SU-DHL-6 (cell line): ENCODE measurements at regions not wholly inside any gene's neighbourhood (a gene's known extent, or its start where the extent isn't known, plus 50 kb on each side); places are given as distances from the start of the nearest gene placed in this dataset.

Source experiments
- H2AFZ ChIP-seq: fragments of 200-600 bp; sonication (generic); 2 replicates; pipeline ENCODE4 v1.6.1; 2014; ENCODE audit warnings: low read depth, mild to moderate bottlenecking, moderate library complexity, mixed read lengths, antibody characterized with exemption, low read length; ENCODE audit not compliant: severe bottlenecking
- H3F3A ChIP-seq: fragments of 200-600 bp; shearing (Covaris generic); 2 replicates; pipeline ENCODE4 v1.6.0; 2016; ENCODE audit warnings: antibody characterized with exemption, mild to moderate bottlenecking; ENCODE audit not compliant: insufficient read depth
- H3K27ac ChIP-seq: fragments of 200-600 bp; sonication (generic); 2 replicates; pipeline ENCODE4 v1.5.1; 2016; ENCODE audit warnings: low read depth, mild to moderate bottlenecking, low read length, moderate library complexity, mixed read lengths
- H3K27me3 ChIP-seq: fragments of 200-600 bp; sonication (generic), shearing (Covaris generic); 2 replicates; pipeline ENCODE4 v1.6.0; 2014; ENCODE audit warnings: mild to moderate bottlenecking, low read length
- H3K36me3 ChIP-seq: fragments of 200-600 bp; sonication (generic); 2 replicates; pipeline ENCODE4 v1.6.1; 2014; ENCODE audit warnings: mild to moderate bottlenecking, low read length, mixed read lengths
- H3K4me2 ChIP-seq: fragments of 300-600, 200-600 bp; shearing (Covaris generic), sonication (generic); 2 replicates; pipeline ENCODE4 v1.6.0; 2014; ENCODE audit warnings: low read length, low read depth, mild to moderate bottlenecking; ENCODE audit not compliant: poor library complexity, severe bottlenecking
- H3K4me3 ChIP-seq: fragments of 200-600 bp; sonication (generic); 2 replicates; pipeline ENCODE4 v1.5.1; 2014; ENCODE audit warnings: antibody characterized with exemption, low read length, mild to moderate bottlenecking, mixed read lengths; ENCODE audit not compliant: insufficient read depth, poor library complexity, severe bottlenecking
- H3K79me2 ChIP-seq: fragments of 200-600 bp; sonication (generic); 2 replicates; pipeline ENCODE4 v1.6.1; 2014; ENCODE audit warnings: mild to moderate bottlenecking, low read length, moderate library complexity; ENCODE audit not compliant: insufficient read depth
- H3K9ac ChIP-seq: fragments of 200-600 bp; sonication (generic); 2 replicates; pipeline ENCODE4 v1.7.0; 2014; ENCODE audit warnings: mild to moderate bottlenecking, low read length
- H3K9me2 ChIP-seq: fragments of 200-600 bp; sonication (generic); replicated peaks from 2 replicates; pipeline ENCODE4 v1.6.1; 2014; ENCODE audit warnings: low read length; ENCODE audit not compliant: insufficient read depth
- H3K9me3 ChIP-seq: fragments of 200-600 bp; sonication (generic); 2 replicates; pipeline ENCODE4 v1.6.1; 2014; ENCODE audit warnings: low read length, mixed read lengths; ENCODE audit not compliant: insufficient read depth
- H4K20me1 ChIP-seq: fragments of 200-600 bp; sonication (generic); 2 replicates; pipeline ENCODE4 v1.6.1; 2014; ENCODE audit warnings: low read depth, mild to moderate bottlenecking, antibody characterized with exemption, low read length, moderate library complexity, mixed read lengths
- CTCF ChIP-seq: fragments of 200-600 bp; sonication (generic); IDR thresholded peaks from one replicate; pipeline ENCODE4 v1.5.1; 2017; ENCODE audit warnings: antibody characterized with exemption, mild to moderate bottlenecking, low read length, moderate library complexity; ENCODE audit not compliant: insufficient read depth, poor library complexity, severe bottlenecking
- EZH2phosphoT487 ChIP-seq: fragments of 200-600 bp; sonication (generic), shearing (Covaris generic); conservative IDR thresholded peaks from 2 replicates; pipeline ENCODE4 v1.6.1; 2018; ENCODE audit warnings: mild to moderate bottlenecking, antibody characterized with exemption, low read length, moderate library complexity, mixed read lengths

- no peaks in the 10 kb centered on the region for H3K9me3 ChIP-seq
- no peak overlapping the region for H2AFZ ChIP-seq
- no peak overlapping the region for H3K4me3 ChIP-seq
- H3K9ac ChIP-seq, result no peak overlapping the region
- no peaks in the 10 kb centered on the region for H3K79me2 ChIP-seq
- no peaks in the 10 kb centered on the region for H3K27me3 ChIP-seq
- TF ChIP-seq EZH2phosphoT487, result no peak
- no peak for TF ChIP-seq CTCF
- H4K20me1 ChIP-seq, result no peaks in the 10 kb centered on the region
- H3K9me2 ChIP-seq, result no peaks in the 10 kb centered on the region
- no peaks in the 10 kb centered on the region for H3F3A ChIP-seq
- no peaks in the 10 kb centered on the region for H3K36me3 ChIP-seq
- no peak overlapping the region for H3K27ac ChIP-seq
- no peak overlapping the region for H3K4me2 ChIP-seq
Measured at GRCh38 chr4:33886356-33886755, 2358.0 kb downstream of the ARAP2 start.

- no peaks in the 10 kb centered on the region for H3F3A ChIP-seq
- H3K9me3 ChIP-seq, result no peaks in the 10 kb centered on the region
- H3K9ac ChIP-seq, result no peak overlapping the region
- no peaks in the 10 kb centered on the region for H4K20me1 ChIP-seq
- H3K27me3 ChIP-seq, result no peaks in the 10 kb centered on the region
- H3K36me3 ChIP-seq, result no peaks in the 10 kb centered on the region
- no peaks in the 10 kb centered on the region for H3K79me2 ChIP-seq
- H2AFZ ChIP-seq, result no peak overlapping the region
- H3K27ac ChIP-seq, result no peak overlapping the region
- H3K9me2 ChIP-seq, result no peaks in the 10 kb centered on the region
- no peak overlapping the region for H3K4me3 ChIP-seq
- no peak overlapping the region for H3K4me2 ChIP-seq
- TF ChIP-seq EZH2phosphoT487 (no peak), CTCF (no peak)
Measured at GRCh38 chr4:33890841-33891240, 2353.5 kb downstream of the ARAP2 start.

- H3K27me3 ChIP-seq, result no peaks in the 10 kb centered on the region
- H3K9ac ChIP-seq, result no peak overlapping the region
- H3K4me2 ChIP-seq, result no peak overlapping the region
- H3K79me2 ChIP-seq, result no peaks in the 10 kb centered on the region
- no peaks in the 10 kb centered on the region for H3K9me3 ChIP-seq
- no peaks in the 10 kb centered on the region for H3K36me3 ChIP-seq
- TF ChIP-seq CTCF (no peak), EZH2phosphoT487 (no peak)
- no peaks in the 10 kb centered on the region for H4K20me1 ChIP-seq
- H3K27ac ChIP-seq, result no peak overlapping the region
- no peak overlapping the region for H2AFZ ChIP-seq
- H3K4me3 ChIP-seq, result no peak overlapping the region
- H3K9me2 ChIP-seq, result no peaks in the 10 kb centered on the region
- H3F3A ChIP-seq, result no peaks in the 10 kb centered on the region
Measured at GRCh38 chr4:33911959-33912358, 2332.4 kb downstream of the ARAP2 start.
